T-cell (primary cell): ENCODE measurements at regions not wholly inside any gene's neighbourhood (a gene's known extent, or its start where the extent isn't known, plus 50 kb on each side); places are given as distances from the start of the nearest gene placed in this dataset.

Experiments used
- ATAC-seq, 4 experiments: fragments of 200-7000 bp in 3 of 4; fragments of 150-1000 bp in 1 of 4; cut with Tn5 transposase; replicated peaks in 1 of 4; 1 replicate in 3 of 4; 2 replicates in 1 of 4; pipeline ENCODE4 v1.10.0; 2021; ENCODE audit warnings: moderate library complexity in 3 of 4, mild to moderate bottlenecking in 2 of 4, moderate number of reproducible peaks in 1 of 4
- CTCF ChIA-PET, 2 donors: fragments of 300-600 bp; sonication (Branson Sonifier 250); formaldehyde crosslinking; loops; one replicate each; lab custom pipeline; 2022; ENCODE audit warnings: antibody characterized with exemption in 2 of 2; lab: Charles Lee
- POLR2A ChIA-PET, 2 donors: fragments of 300-600 bp; sonication (Branson Sonifier 250); formaldehyde crosslinking; loops; one replicate each; lab custom pipeline; 2022; ENCODE audit warnings: antibody characterized with exemption in 2 of 2; lab: Charles Lee
- DNase-seq, 35 experiments: peaks; one replicate each; pipeline versions ENCODE4 v3.0.0 to v3.0.0-alpha.2; 2013 to 2023
- H3K27ac ChIP-seq: one replicate; pipeline ENCODE4 v1.5.1; 2013; ENCODE audit warnings: low read length
- H3K27me3 ChIP-seq, 2 experiments: replicated peaks in 1 of 2; 1 replicate in 1 of 2; 2 replicates in 1 of 2; pipeline versions ENCODE4 v1.6.1 to v1.7.0; 2013; ENCODE audit warnings: low read length in 1 of 2, mixed read lengths in 1 of 2; ENCODE audit not compliant: control insufficient read depth in 2 of 2, insufficient read depth in 2 of 2; ENCODE audit errors: extremely low read depth in 1 of 2
- H3K36me3 ChIP-seq, 2 donors: 1 replicate in 1 of 2; 2 replicates in 1 of 2; pipeline versions ENCODE4 v1.6.1 to v1.7.0; 2013; ENCODE audit warnings: low read length in 1 of 2; ENCODE audit not compliant: control insufficient read depth in 2 of 2, insufficient read depth in 1 of 2; ENCODE audit errors: extremely low read depth in 1 of 2
- H3K4me1 ChIP-seq, 2 experiments: 1 replicate in 1 of 2; 2 replicates in 1 of 2; pipeline versions ENCODE4 v1.6.1 to v1.7.0; 2013; ENCODE audit warnings: low read length in 2 of 2, mixed read lengths in 1 of 2; ENCODE audit not compliant: insufficient read depth in 2 of 2, control insufficient read depth in 1 of 2; ENCODE audit errors: extremely low read depth in 1 of 2
- H3K4me3 ChIP-seq, 2 donors: 1 replicate in 1 of 2; 2 replicates in 1 of 2; pipeline versions ENCODE4 v1.5.1 to v1.7.0; 2013; ENCODE audit warnings: mild to moderate bottlenecking in 2 of 2, low read length in 1 of 2, moderate library complexity in 1 of 2; ENCODE audit not compliant: control insufficient read depth in 1 of 2; ENCODE audit errors: extremely low read depth in 1 of 2
- H3K9me3 ChIP-seq: 2 replicates; pipeline ENCODE4 v1.7.0; 2013
- H3K27ac Mint-ChIP-seq, 2 donors: one replicate each; pipeline ENCODE4 v1.8.0; 2020 to 2021; ENCODE audit warnings: mild to moderate bottlenecking in 2 of 2, mixed read lengths in 2 of 2
- H3K27me3 Mint-ChIP-seq, 2 donors: one replicate each; pipeline ENCODE4 v1.8.0; 2021 to 2022; ENCODE audit warnings: mixed read lengths in 2 of 2
- H3K36me3 Mint-ChIP-seq: one replicate; pipeline ENCODE4 v1.8.0; 2021; ENCODE audit warnings: mixed read lengths
- H3K4me1 Mint-ChIP-seq, 3 donors: one replicate each; pipeline ENCODE4 v1.8.0; 2020 to 2022; ENCODE audit warnings: mixed read lengths in 3 of 3, mild to moderate bottlenecking in 1 of 3
- H3K4me3 Mint-ChIP-seq, 3 donors: one replicate each; pipeline ENCODE4 v1.8.0; 2020 to 2022; ENCODE audit warnings: mild to moderate bottlenecking in 3 of 3, mixed read lengths in 3 of 3, moderate library complexity in 3 of 3
- H3K9me3 Mint-ChIP-seq, 3 donors: one replicate each; pipeline ENCODE4 v1.8.0; 2020 to 2022; ENCODE audit warnings: mixed read lengths in 3 of 3
- WGBS: methylation state at CpG from one replicate; pipeline ENCODE4 v1.1.5; 2013; ENCODE audit warnings: missing lambda C conversion rate; ENCODE audit not compliant: insufficient coverage; 5-methylcytosine and 5-hydroxymethylcytosine counted together

GRCh38 chr15:97215629-97216028 lies 744.9 kb upstream of the ARRDC4 start:
- POLR2A ChIA-PET = no interaction called here
- H3K4me1 ChIP-seq = no peaks in the 10 kb centered on the region
- no peaks in the 10 kb centered on the region for H3K4me1 Mint-ChIP-seq

DNA sequence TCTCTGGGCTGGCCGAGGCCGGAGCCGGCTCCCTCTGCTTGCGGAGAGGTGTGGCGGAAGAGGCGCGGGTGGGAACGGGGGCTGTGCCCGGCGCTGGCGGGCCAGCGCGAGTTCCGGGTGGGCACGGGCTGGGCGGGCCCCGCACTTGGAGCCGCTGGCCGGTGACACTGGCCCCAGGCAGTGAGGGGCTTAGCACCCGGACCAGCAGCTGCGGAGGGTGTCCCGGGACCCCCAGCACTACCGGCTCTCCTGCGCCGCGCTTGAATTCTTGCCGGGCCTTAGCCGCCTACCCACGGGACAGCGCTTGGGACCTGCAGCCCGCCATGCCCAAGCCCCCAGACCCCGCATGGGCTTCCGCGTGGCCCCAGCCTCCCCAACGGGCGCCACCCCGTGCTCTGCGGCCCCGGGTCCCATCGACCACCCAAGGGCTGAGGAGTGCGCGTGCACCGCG lies 736.3 kb upstream of the ARRDC4 start:
- Mint-ChIP-seq H3K27me3 (no peaks in the 10 kb centered on the region), H3K4me3 (no peak overlapping the region), H3K27ac (no peak overlapping the region), H3K4me1 (no peaks in the 10 kb centered on the region), H3K9me3 (peaks cover 0 to 4% (median 2%) of the 10 kb centered on the region in 3 donors), H3K36me3 (no peaks in the 10 kb centered on the region)
- Histone ChIP-seq H3K9me3 (no peaks in the 10 kb centered on the region), H3K4me1 (no peaks in the 10 kb centered on the region), H3K27ac (no peak overlapping the region), H3K4me3 (no peak overlapping the region), H3K36me3 (no peaks in the 10 kb centered on the region), H3K27me3 (no peaks in the 10 kb centered on the region)
- WGBS = 94% methylated on average over 43 of the region's 44 CpGs
- DNase-seq (no peak), ATAC-seq (no peak)
- CTCF ChIA-PET = no interaction called here
- POLR2A ChIA-PET = no interaction called here

More at GRCh38 chr15:97215629-97216028, 744.9 kb upstream of the ARRDC4 start:
- Mint-ChIP-seq H3K27ac (no peak overlapping the region), H3K4me3 (no peak overlapping the region), H3K9me3 (no peaks in the 10 kb centered on the region), H3K36me3 (no peaks in the 10 kb centered on the region), H3K27me3 (no peaks in the 10 kb centered on the region)
- no peak for ATAC-seq
- H3K36me3 ChIP-seq = no peaks in the 10 kb centered on the region
- no peaks in the 10 kb centered on the region for H3K27me3 ChIP-seq
- CTCF ChIA-PET = no interaction called here
- H3K4me3 ChIP-seq = no peak overlapping the region
- DNase-seq = no peak
- no peaks in the 10 kb centered on the region for H3K9me3 ChIP-seq
- no peak overlapping the region for H3K27ac ChIP-seq

- no peaks in the 10 kb centered on the region for H3K27me3 ChIP-seq
- no peak overlapping the region for H3K27ac ChIP-seq
- no peaks in the 10 kb centered on the region for H3K9me3 ChIP-seq
- H3K36me3 ChIP-seq = no peaks in the 10 kb centered on the region
- H3K4me3 Mint-ChIP-seq = no peak overlapping the region
- H3K4me3 ChIP-seq = no peak overlapping the region
- H3K27me3 Mint-ChIP-seq = peaks cover 5 to 7% of the 10 kb centered on the region in 2 donors
- no peak overlapping the region for H3K27ac Mint-ChIP-seq
- H3K9me3 Mint-ChIP-seq = no peaks in the 10 kb centered on the region
- ChIA-PET CTCF (interaction anchor here (0.6 to 1.4 kb wide), 2 partner anchors 1023 to 1976 kb away, joined by 5 to 8 read pairs; no protein-coding TSS in a partner anchor), POLR2A (no interaction called here)
- H3K4me1 Mint-ChIP-seq = peaks cover 0 to 2% (median 0%) of the 10 kb centered on the region in 3 donors
- 80% methylated on average over 1 of the region's 9 CpGs for WGBS
- ATAC-seq (no peak), DNase-seq (peak in 10 of 35 experiments; percentile 1 to 38 (median 5))
- no peaks in the 10 kb centered on the region for H3K36me3 Mint-ChIP-seq
- no peaks in the 10 kb centered on the region for H3K4me1 ChIP-seq
Observed at GRCh38 chr15:97234851-97235610, 725.5 kb upstream of the ARRDC4 start.

DNA sequence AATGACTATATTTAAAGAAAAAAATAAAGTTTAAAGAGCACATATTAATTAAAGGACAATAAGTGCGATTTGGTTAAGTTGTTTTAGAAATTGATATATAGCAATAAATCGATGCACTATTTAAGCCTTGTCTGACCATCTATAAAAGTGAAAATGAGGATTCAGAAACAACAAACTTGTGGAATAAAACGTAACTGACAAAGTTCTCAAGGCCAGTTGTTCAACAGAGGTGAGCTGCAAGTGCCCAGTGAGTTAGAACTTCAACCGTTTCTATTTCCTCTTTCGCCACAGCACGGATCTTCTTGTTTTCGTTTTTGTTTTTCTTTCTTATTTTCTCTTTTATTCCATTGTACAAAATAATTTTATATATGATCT lies 724.9 kb upstream of the ARRDC4 start:
- DNase-seq (no peak), ATAC-seq (no peak)
- Histone ChIP-seq H3K4me1 (no peaks in the 10 kb centered on the region), H3K9me3 (no peaks in the 10 kb centered on the region), H3K27ac (no peak overlapping the region), H3K27me3 (no peaks in the 10 kb centered on the region), H3K4me3 (no peak overlapping the region), H3K36me3 (no peaks in the 10 kb centered on the region)
- H3K36me3 Mint-ChIP-seq = no peaks in the 10 kb centered on the region
- 0% methylated on average over 1 of the region's 7 CpGs for WGBS
- H3K27ac Mint-ChIP-seq = no peak overlapping the region
- H3K4me3 Mint-ChIP-seq = no peak overlapping the region
- H3K27me3 Mint-ChIP-seq = peaks cover 5 to 7% of the 10 kb centered on the region in 2 donors
- H3K9me3 Mint-ChIP-seq = no peaks in the 10 kb centered on the region
- peaks cover 0 to 2% (median 0%) of the 10 kb centered on the region in 3 donors for H3K4me1 Mint-ChIP-seq
- CTCF ChIA-PET = no interaction called here
- POLR2A ChIA-PET = no interaction called here

DNA sequence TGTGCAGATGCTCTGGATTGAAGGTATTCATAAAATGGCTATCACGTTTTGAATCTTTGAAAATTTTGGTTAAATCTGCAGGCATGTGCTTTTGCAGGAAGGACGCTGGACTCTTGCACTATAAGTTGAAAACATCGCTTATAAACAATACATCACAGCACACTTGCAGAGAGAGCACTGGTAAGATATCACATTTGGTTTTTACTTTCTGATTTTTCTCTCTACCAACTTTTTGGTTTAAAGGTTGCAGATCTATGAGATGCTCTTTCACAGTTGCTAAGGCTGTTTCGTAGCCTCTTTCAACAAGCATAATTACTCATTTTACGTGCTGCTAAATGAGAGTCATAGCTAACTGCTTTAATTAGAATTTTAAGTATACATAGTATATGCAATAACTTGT lies 724.4 kb upstream of the ARRDC4 start:
- Histone ChIP-seq H3K4me3 (no peak overlapping the region), H3K9me3 (no peaks in the 10 kb centered on the region), H3K36me3 (no peaks in the 10 kb centered on the region), H3K4me1 (no peaks in the 10 kb centered on the region), H3K27me3 (no peaks in the 10 kb centered on the region), H3K27ac (no peak overlapping the region)
- 20% methylated on average over 2 of the region's 5 CpGs for WGBS
- no peak overlapping the region for H3K27ac Mint-ChIP-seq
- no peaks in the 10 kb centered on the region for H3K36me3 Mint-ChIP-seq
- no peak overlapping the region for H3K4me3 Mint-ChIP-seq
- ChIA-PET CTCF (no interaction called here), POLR2A (no interaction called here)
- peaks cover 0 to 2% (median 0%) of the 10 kb centered on the region in 3 donors for H3K4me1 Mint-ChIP-seq
- ATAC-seq (no peak), DNase-seq (no peak)
- H3K9me3 Mint-ChIP-seq = no peaks in the 10 kb centered on the region
- peaks cover 5 to 7% of the 10 kb centered on the region in 2 donors for H3K27me3 Mint-ChIP-seq

DNA sequence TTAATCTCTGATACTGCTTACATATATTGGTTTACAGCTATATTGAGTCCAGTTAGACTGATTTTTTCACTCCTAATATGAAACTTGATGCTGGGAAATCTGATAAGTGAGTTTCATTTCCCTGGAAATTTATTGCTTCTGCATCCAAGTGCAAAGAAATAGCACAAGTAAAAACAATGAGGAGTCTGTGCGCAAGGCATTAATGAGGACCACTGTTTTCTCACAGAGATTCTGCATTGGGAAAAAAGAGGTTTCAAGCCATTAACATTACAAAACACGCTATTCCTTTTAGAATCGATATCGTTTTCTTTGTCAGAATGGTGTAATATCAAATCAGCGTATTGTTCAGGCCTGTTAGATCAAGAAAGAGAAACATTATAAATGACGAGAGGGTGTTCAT lies 723.3 kb upstream of the ARRDC4 start:
- WGBS = 82% methylated on average over 3 of the region's 6 CpGs

More for the DNA sequence above, 723.3 kb upstream of the ARRDC4 start:
- ATAC-seq (no peak), DNase-seq (no peak)
- no peak overlapping the region for H3K27ac Mint-ChIP-seq
- H3K4me1 Mint-ChIP-seq = no peaks in the 10 kb centered on the region
- H3K36me3 Mint-ChIP-seq = no peaks in the 10 kb centered on the region
- no peak overlapping the region for H3K4me3 Mint-ChIP-seq
- H3K9me3 Mint-ChIP-seq = no peaks in the 10 kb centered on the region
- no peaks in the 10 kb centered on the region for H3K36me3 ChIP-seq
- H3K27me3 ChIP-seq = no peaks in the 10 kb centered on the region
- no peaks in the 10 kb centered on the region for H3K9me3 ChIP-seq
- H3K27me3 Mint-ChIP-seq = peaks cover 5 to 7% of the 10 kb centered on the region in 2 donors
- CTCF ChIA-PET = interaction anchor here in 1 of 2 donors (0.5 kb wide), 1 partner anchor 1984 kb away, joined by 3 read pairs; no protein-coding TSS in a partner anchor
- H3K27ac ChIP-seq = no peak overlapping the region
- no peak overlapping the region for H3K4me3 ChIP-seq
- POLR2A ChIA-PET = no interaction called here
- no peaks in the 10 kb centered on the region for H3K4me1 ChIP-seq
